ENCODE measurements at regions not wholly inside any gene's neighbourhood (a gene's known extent, or its start where the extent isn't known, plus 50 kb on each side); places are given as distances from the start of the nearest gene placed in this dataset.
A peak's percentile ranks its signal among the peaks of the same experiment; 100 is the strongest.

DNA sequence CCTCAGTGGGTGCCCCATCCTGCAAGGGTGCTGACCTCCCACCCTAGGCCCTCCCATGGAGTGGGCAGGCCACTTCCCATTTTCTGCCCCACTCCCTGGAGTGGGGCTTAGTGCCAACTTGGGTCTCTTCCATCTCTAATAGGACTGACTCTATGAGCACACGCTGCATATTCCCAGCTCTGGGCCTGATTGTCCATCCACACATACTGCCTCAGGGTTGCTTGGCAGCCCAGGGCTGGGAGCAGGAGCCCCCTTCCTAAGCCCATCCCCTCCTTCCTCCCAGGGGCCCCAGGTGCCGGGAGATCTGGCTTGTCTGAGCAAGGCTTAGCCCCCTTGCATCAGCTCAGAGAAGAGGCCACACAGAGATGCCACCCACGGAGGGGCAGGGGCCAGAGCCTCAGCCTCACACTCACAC is 55.1 kb downstream of the PJA1 start:
- DNase-seq = no peak

DNA sequence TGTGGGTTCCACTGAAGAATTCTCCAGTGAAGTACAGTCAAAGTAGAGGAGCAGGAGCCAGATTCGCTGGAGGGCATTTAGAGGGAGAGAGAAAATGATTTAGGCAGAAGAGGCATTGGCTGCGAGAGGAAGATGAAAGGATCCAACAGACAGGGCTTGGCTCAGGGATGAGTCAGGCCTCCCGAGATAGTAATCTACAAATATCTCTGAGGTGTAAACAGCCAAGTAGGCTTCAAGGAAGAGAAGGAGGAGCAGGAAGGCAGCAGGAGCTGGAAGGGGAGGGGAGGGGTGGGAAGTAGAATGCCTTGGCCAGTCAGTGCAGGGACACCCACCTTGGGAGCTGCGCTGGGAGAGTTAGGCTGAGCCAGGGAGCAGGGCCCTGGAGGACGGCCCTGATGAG is 55.5 kb downstream of the PJA1 start:
- no peak for DNase-seq

DNA sequence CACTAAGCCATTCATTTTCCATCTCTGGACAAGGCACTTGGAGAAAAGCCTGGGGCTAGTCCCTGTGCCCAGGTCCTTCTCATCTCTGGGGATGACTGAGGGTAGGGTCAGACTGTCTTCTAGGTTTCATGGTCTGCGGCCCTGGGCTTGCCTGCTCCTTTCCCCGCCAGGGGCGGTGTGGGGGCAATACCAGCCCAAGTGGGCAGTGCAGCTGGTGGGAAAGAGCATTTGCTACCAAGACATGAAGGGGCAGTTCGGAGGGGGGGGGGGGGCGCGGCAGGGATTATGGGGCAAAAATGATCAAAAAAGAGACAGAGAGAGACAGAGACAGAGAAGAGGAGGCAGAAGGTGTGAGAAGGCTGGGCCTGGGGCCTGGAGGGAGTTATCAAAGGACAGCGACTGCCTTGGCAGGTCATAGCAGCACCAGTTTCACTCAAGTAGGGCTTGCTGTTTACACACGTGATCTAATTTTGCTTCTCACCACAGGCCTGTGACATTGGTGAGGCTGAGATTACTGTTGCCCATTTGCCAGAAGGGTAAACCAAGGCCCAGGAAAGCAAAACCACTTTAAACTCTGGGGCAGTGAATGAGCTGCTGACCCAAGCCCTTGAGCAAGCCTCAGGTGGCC is 56.1 kb downstream of the PJA1 start:
- no peak for DNase-seq

DNA sequence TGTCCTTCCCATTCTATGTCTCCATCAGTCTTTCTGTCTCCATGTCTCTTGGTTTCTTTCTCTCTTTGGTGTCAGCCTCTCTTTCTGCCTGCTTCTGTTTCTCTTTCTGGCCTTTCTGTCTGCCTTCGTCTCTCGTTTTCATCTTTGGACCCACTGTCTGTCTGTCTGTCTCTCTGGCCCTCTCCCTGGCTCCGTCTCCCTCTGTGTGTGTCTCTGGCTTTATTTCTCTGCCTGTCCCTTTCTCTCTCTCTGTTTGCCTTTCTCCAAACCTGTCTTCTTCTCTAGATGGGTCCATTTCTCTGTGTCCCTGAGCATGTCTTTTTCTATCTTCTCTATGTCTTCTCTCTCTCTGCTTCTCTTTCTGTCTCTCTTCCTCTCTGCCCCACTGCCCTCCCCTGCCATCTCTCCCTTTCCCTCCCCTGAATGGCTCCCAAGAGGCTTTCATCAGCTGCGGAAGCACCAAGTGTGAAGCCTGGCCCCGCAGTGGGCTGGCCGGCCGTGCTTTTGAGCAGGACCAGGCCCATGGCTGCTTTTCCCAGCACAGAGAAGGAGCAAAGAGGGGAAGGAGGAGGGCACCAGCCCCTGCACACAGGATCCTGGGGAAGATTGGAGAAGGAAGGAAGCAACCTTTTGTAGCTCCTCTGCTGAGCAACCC is 57.4 kb downstream of the PJA1 start:
- no peak for DNase-seq

DNA sequence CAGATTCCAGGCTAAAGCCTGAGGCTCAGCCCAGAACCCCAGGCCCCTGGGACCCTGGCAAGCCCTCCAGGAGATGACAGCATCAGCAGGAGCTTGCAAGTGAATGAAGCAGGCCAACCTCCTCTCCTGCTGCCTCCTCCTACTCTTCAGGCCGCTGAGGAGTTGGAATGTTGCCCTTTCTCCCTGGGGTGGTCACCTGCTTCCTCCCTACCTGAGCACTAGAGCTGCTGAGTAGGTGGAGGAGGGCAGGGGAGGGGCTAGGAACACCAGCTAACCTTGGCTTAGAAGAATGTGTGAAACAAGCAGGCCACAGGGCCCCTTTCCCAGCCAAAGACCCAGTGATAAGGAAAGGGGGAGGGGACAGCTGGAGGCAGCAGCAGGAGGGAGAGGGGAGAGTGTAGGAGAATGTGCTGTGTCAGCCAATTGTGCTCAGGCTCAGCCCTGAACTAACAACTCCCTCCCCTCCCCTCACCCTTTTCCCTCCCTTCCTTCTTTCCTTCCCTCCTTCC is 58.0 kb downstream of the PJA1 start:
- peak; percentile 43 for DNase-seq

DNA sequence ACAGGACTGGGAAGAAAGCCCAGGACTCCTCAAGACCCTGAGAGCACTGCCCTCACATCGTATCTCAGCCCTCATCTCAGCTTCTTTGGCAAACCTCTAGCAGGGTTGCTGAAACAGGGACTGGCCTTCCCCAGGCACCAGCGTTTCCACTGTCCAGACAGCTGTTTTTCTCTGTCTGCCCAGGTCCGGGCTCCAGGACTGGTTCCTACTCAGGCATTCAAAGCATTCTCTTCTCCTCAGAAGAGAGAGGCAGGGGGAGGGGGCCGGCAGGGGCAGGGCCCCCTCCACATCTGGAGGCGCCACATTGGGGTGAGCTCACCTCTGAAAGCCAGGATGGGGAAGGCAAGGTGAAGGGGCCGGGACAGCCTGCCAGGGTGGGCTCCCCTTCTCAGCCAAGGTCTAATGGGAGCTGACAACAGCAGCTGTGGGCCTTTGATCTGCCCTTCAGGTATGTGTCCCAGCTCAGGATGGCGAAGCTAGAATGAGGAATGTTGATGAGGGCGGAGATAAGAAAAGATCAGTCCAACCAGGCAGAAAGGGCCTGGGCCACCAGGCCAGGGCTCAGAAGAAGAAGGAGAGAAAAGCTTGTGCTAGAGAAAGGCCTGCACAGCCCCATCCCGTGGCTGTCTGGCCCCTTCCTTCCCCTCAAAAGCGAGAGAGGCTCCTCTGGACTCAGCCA is 60.4 kb downstream of the PJA1 start:
- no peak for DNase-seq

DNA sequence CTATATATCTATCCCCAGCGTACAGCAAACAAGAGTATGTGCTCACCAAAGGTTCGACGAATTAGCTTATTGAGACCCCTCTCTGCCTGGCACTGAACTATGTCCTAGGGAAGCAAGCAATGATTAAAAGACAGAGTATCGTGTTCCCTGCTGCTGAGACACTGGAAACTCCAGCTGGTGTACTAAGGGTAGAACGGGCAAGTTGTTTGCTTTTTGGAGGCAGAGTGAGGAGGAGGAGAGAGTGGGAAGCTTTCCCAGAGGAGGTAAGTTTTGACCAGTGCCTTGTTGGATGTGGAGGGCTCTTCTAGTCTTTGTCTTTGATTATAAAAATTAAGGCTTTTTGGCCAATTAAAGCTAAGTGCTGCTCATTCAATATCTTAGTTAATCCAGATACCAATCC is 61.7 kb downstream of the PJA1 start:
- no peak for DNase-seq

DNA sequence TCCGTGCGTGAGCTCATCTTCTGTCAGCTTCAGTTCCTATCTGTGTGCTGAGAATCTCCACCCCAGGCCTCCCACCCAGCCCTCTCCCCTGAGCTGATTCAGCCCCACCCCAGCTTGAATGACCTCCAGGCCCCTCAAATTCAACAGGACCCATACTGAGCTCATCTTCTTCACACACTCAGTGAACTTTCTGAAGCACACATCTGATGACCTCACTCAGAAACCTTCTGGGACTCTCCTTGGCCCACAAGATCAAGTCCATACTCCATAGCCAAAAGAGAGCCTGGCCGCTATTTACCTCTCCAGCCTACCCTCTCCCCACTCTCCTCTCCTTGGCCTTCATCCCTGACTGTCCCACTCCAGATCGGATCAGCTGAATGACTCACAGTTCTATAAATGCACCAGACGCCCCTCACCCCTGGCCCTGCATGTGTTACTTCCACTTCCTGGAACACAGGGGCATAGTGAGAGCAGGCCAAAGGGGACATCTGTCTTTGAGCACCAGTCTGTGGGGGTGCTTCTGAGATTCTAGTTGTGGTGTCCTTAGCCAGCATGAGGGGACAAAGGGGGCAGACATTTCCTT is 62.5 kb downstream of the PJA1 start:
- no peak for DNase-seq

DNA sequence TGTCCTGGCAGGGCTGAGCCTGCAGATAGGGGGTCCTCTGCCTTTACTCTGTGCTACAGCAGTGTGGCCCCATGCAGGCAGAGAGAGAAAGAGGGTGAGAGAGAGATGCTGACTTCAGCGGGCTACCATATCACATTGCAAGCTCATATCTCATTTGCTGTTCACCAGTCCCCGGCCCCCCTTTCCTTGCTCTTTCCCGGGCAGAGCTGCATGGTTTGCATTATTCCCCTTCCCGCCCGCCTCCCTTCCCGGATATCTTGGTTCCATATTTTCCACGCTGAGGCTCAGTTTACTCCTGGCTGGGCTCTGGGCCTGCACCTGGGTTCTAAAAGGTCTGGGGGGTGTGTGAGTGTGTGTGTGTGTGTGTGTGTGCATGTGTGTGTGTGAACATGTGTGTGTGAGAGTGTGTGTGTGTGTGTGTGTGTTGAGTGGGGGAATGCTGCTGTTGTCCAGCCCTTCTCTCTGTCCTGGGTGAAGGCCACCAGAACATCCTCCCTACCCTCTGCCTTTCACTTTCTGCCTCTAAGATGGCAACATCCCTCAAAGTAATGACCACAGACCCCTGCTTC is 63.5 kb downstream of the PJA1 start:
- DNase-seq = no peak

DNA sequence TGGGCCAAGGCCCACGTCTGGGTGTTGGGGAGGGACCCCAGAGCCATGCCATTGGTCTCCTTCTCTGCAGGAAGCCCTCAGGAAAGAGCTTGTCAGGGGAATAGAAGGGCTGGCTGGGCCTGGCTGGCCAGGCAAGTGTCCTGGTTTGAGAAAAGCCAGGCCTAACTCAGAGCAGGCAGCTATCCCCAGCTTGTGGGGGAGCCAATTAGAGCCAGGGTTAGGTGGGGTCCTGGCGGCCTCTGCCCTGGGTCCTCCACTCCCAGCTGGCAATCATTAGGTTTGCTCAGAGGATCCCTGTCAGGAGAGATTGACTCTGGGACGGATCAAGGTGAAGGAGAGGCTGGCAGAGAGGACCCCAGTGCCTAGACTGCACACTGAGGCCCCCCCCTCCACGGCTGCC is 64.8 kb downstream of the PJA1 start:
- no peak for DNase-seq

DNA sequence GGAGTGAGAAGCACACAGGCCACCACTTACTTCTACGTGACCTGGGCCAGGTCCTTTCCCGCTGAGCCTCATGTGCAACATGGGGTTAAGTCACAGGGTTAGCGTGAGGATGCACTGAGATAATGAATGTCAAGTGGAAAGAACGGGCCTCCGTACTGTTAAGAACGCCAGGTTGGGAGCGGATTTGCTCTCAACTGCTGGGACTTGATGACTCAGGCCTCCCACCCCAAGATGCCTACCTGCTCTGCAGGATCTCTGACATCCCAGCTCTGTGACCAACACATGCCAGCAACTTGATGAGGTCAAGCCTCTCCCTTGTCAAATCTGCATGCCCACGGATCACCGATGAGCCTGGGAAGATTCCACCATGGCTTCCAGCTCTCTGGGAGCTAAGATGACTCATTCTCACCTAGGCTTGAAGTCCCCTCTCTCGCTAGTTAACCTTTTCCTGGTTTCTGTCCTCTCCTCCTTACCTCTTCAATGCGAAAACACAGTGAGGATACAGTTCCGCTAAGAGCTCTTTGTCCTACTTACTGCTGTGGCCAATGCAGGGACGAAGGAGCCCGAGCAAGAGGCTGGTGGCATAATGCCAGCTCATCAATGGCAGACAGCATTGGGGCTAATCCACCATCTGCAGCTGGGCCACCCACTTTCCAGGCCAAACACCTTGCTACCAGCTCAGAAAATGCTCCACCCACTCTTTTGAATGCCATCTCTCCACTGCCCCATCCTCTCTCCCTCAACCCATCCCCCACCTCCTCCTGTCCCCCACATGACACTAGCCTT is 67.6 kb downstream of the PJA1 start:
- DNase-seq = no peak

DNA sequence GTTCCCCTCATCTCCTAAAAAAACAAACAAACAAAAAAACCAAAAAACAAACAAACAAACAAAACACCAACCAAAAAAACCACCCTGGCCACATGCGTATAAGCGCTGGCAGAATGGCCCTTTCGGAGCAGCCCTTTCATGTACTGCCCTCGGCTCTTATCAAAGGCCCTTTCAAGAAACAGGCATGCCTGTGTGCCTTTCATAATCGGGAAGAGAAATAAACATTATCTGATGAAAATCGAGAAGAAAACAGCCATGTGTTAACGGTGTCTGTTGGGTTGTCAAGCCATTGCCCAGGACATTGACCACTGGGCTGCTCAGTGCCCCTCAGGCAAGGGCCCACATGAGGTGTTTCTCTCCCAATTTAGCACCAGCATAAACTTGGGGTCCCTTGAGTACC is 68.3 kb downstream of the PJA1 start:
- no peak for DNase-seq

DNA sequence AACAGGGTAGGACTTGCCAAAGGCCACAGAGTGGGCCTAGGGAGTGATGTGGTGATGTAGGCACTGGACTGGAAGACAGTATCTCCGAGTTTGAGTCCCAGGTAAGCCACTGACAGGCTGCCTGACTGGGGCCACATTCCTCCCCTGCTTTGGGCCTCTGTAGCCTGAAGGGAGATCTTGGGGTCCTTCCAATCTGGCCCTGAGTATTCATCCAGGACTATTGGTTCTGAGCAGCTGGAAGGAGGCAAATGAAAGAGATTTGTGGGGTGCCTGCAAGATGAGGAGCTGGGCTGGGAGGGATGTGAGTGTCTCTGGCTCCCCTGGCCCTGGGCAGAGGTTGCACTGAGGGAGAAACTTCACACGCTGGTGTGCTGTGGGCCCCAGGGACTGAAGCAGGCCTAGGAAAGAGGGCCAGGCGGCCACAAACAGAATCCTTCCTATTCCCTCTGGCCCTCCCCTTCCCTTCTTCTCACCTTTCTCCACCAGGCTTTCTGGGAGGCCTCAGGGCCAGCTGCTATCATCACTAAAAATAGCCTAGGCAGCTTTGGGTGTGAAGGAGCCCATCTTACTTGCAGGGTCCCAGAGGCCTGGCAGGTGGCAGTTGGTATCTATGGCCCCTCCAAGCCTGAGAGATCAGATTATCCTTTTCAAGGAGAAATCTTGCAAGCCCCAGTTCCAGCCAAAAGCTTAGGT is 70.1 kb downstream of the PJA1 start:
- no peak for DNase-seq

DNA sequence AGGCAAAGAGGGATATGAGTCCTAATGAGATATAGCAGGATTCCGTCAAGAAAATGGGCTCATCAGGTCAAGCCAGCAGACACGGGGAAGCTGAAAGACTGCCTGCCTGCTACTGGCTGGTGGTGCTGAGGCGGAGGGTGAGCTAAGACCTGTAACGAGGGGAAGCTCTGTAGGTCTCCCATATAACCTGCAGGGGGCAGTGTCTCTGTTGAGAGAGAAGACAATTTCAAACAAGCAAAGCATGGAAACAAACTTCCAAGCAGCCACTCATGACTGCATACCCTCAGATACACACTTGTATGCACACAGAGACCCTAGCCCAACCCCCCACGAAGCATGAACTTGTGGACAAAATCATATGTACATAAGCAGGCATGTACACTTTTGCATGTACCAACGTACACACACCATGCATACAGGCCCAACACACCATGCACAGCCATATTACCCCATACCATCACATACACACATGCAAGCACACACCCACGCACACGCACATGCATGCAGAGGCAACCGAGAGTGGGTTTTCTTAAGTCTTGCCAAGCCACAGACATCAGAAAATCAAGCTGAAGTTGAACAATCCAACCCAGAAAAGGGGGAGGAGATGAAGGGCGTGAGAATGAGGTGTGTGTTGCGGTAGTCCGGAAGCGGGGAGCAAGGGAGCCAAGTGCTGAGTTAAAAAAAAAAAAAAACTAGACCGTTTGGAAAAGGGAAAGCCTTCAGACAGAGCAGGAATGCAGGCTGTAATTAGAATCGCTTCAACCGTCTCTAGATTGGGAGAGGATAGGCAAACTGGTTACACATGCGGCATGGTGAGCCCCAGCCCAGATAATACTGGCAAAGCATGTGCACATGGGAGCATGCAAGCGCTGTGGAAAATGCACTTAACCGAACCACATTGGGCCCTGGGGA is 71.0 kb downstream of the PJA1 start:
- no peak for DNase-seq

DNA sequence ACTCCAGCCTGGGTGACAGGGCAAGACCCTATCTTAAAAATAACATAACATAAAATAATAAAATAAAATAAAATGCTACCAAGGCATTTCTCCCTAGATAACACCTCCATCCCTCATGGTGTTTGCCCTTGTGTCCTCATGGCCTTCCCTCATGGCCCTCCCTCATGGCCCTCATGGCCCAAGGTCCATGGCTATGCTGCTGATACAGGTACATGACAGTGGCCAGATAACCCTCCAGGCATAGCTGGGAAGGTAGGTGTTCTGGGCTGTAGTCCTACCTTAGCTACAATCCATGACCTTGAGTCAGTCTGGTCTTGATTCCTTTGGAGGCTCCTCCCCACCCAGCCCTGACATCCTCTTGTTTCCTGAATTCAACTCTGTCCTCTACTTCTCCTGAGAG is 75.2 kb downstream of the PJA1 start:
- no peak for DNase-seq

DNA sequence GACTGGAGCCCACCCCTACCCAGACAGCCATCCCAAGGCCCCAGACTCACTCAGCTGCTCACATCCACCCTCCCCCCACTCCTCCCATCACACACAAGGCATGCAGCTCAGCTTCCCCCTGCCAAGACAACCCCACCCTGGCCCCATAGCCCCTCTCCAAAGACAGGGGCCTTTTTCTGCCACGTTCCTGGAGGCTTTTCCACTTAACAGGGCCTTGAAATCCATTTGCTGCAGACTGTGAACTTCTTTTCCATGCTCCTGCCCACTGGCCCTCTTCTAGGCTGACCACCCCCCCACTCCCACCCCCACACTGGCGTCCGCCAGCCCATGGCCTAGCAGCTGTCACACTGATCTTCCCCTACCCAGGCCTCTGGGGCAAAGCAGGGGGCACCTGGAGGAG is 76.0 kb downstream of the PJA1 start:
- no peak for DNase-seq

DNA sequence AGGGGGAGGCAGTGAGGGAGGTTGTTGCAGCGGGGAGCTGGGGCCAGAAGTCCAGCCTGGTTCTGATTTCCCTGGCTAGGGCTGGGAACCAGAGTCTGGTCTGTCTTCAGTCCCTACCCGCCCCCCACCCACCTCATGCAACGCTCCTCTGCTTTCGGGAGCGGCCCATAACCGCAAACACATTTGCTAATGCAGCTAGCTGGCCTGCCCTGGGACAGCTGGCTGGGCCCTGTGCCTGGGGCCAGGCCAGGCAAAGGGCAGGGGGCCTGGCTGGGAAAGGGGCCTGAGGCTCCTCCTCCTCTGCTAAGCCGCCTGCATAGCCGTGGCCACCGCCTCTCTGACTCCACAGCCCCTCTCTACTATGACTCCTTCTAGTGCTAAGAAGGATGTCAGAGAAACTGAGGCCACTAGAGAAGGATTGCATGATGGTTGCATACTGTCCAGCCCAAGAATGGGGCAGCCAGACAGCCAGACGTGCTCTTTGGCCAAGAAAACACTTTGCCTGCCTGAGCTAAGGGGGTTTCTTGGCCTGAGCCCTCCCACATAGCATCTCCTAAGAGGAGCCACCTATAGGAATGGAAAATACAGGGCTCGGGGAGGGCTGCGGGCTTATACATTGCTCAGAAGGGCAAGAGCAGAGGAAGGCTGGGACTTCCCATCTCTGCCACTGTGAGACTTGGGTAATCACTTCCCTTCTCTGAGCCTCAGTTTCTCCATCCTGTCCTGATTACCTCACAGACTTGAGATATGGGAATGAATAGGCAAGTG is 76.9 kb downstream of the PJA1 start:
- DNase-seq = no peak

DNA sequence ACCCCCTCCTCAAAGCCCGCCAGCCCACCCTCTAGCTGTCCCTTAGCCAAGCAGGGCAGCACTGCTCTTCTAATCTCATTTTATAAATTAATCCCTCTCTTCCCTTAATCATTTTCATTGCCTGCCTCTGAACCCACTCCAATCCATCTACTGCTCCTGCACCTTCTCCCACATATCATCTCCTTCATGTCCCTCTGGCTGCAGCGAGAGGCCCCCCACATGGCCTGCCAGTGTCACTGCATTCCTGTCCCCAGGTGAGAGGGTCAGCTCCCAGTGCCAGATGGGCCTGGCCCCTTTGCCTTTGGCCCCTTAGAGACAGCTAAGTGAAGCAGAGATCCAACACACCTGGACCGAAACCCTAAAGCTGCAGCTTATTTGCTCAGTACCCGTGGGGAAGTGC is 79.4 kb downstream of the PJA1 start:
- no peak for DNase-seq

DNA sequence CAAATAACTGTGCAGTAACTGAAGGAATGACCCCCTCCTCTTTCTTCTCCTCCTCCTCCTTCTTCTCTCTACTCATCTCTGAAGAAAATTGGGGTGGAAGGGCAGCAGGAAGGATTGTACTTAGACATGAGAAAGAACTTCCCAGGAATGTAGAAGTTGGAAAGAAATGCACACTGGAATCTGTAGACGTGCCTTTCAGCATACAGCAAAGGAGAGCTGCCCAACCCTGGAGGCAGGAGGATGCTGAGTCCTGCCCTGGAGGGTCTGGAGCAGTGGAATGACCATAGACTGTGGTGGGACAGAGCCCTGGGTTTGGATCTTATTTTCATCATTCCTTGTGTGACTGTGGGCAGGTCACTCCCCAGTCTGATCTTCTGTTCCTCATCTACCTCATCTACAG is 80.1 kb downstream of the PJA1 start:
- DNase-seq = no peak

DNA sequence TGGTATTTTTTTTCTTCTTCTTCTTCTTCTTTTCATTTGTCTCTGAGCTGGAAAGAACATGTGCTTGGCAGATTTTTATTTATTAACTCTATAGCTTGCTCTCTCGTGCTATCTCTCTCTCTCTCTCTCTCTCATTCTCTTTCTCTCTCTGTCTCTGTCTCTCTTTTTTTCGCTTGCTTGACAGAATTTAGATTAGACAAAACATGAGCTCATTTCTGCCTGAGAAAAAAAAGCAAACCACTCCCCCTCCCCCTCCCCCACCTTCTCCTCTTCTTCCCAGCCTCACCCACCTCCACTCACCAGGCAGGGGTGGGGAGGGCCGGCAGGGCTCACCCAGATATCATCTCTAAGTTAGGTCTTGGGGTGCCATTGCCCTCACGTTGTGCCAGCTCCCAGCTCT is 81.5 kb downstream of the PJA1 start:
- no peak for DNase-seq

Measured in DMS79 (cell line).